Fibroblast of pulmonary artery (primary cell): ENCODE measurements at regions not wholly inside any gene's neighbourhood (a gene's known extent, or its start where the extent isn't known, plus 50 kb on each side); places are given as distances from the start of the nearest gene placed in this dataset.

Source experiments
- DNase-seq: peaks from one replicate; pipeline ENCODE4 v3.0.0-alpha.2; 2010; ENCODE audit warnings: low read depth
- H3K4me3 ChIP-seq: replicated peaks from 2 replicates; pipeline ENCODE4 v1.5.1; 2011; ENCODE audit warnings: low read depth, mild to moderate bottlenecking, control low read depth, low read length, moderate library complexity
- CTCF ChIP-seq: IDR thresholded peaks from 2 replicates; pipeline ENCODE4 v1.5.1; 2011; ENCODE audit warnings: mild to moderate bottlenecking, control low read depth, low read length, inconsistent platforms; ENCODE audit errors: missing control alignments

- DNase-seq = no peak
- TF ChIP-seq CTCF = no peak
- no peak overlapping the region for H3K4me3 ChIP-seq
These were observed 531.1 kb downstream of the BRD1 start for GRCh38 chr22:49296561-49296960.

- TF ChIP-seq CTCF = no peak
- DNase-seq = no peak
- no peak overlapping the region for H3K4me3 ChIP-seq
These were observed 531.7 kb downstream of the BRD1 start for GRCh38 chr22:49295851-49296560.

GRCh38 chr22:49295465-49295743 lies 532.3 kb downstream of the BRD1 start:
- TF ChIP-seq CTCF = no peak
- DNase-seq = no peak
- H3K4me3 ChIP-seq = no peak overlapping the region

GRCh38 chr22:49294656-49295464 lies 532.8 kb downstream of the BRD1 start:
- TF ChIP-seq CTCF = no peak
- no peak for DNase-seq
- H3K4me3 ChIP-seq = no peak overlapping the region

- no peak for DNase-seq
- H3K4me3 ChIP-seq = no peak overlapping the region
- TF ChIP-seq CTCF = no peak
These were observed 534.8 kb downstream of the BRD1 start for GRCh38 chr22:49292909-49293308.

GRCh38 chr22:49291781-49292180 lies 535.9 kb downstream of the BRD1 start:
- TF ChIP-seq CTCF = no peak
- H3K4me3 ChIP-seq = no peak overlapping the region
- DNase-seq = no peak
